ENCODE measurements at regions not wholly inside any gene's neighbourhood (a gene's known extent, or its start where the extent isn't known, plus 50 kb on each side); places are given as distances from the start of the nearest gene placed in this dataset.

- TF ChIP-seq CTCF (IDR thresholded peaks at IDR 0.05) = no peak
- TF ChIP-seq EZH2phosphoT487 (IDR thresholded peaks at IDR 0.05) = no peak
- no peak for TF ChIP-seq EZH2 (IDR thresholded peaks at IDR 0.05)
Observed at GRCh38 chr20:30288346-30288745, 969.1 kb upstream of the DEFB115 start.

Data from neural progenitor cell (in vitro differentiated cells).